AG09319 (cell line): ENCODE measurements at regions not wholly inside any gene's neighbourhood (a gene's known extent, or its start where the extent isn't known, plus 50 kb on each side); places are given as distances from the start of the nearest gene placed in this dataset.

Experiments used
- DNase-seq: peaks from one replicate; pipeline ENCODE4 v3.0.0-alpha.2; 2010; ENCODE audit warnings: low read depth; ENCODE audit errors: extremely low read depth
- TF ChIP-seq, protein P1 (sequence below): IDR thresholded peaks from 2 replicates; pipeline ENCODE4 v1.5.1; 2011; ENCODE audit warnings: low read depth, mild to moderate bottlenecking, inconsistent platforms, low read length, moderate library complexity

DNA sequence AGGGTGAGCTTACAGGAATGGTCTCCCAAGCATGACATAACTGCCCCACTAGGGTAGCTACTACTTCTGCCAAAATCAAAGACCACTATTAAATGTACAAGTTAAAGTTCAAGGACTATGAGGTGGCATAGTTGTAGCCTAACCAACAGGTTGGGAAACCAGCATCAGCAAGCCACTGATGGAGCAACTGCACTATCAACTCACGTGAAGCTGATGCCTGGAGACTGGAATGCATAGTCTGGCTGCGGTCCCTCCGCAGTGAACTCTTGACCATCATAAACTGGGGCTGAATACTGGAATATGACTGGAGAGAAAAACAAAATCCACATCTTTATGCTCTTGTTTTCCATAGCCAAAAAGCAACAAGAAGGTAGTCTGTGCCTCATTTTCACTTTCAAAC lies 541.4 kb downstream of the DNAJB9 start:
- DNase-seq, result no peak
- TF ChIP-seq, protein P1, sequence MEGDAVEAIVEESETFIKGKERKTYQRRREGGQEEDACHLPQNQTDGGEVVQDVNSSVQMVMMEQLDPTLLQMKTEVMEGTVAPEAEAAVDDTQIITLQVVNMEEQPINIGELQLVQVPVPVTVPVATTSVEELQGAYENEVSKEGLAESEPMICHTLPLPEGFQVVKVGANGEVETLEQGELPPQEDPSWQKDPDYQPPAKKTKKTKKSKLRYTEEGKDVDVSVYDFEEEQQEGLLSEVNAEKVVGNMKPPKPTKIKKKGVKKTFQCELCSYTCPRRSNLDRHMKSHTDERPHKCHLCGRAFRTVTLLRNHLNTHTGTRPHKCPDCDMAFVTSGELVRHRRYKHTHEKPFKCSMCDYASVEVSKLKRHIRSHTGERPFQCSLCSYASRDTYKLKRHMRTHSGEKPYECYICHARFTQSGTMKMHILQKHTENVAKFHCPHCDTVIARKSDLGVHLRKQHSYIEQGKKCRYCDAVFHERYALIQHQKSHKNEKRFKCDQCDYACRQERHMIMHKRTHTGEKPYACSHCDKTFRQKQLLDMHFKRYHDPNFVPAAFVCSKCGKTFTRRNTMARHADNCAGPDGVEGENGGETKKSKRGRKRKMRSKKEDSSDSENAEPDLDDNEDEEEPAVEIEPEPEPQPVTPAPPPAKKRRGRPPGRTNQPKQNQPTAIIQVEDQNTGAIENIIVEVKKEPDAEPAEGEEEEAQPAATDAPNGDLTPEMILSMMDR, result no peak

DNA sequence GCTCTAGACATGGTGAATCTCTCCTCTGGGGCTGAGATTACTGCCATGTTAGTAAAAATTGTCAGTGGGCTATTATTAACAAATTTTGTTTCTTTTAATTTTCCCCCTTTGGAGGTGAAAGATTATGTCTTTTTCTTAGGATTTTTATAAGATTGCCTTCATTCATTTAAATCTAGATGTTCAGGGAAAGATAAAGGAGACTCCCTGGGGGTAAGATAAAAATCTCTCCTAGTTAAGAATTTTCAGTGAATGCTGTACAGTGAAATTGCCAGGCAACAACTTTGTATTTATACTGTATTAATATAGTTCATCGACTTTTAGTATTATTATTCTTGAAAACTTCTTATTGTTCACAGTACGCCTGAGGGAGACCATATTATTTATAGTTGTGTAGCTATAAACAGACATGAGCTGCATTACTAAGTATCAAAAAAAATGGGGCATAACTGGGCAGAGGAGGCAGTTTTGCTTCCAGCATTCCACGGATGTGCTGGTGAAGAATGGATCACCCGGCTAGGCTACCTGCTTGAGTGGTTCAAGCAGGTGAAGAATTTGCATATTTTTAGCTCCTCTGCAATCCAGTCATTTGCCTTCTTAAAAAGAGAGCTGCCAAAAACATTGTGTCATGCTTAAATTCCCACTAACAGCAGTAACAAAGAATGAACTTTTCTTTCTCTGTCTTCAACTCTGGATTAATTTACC lies 552.1 kb downstream of the DNAJB9 start:
- TF ChIP-seq, protein P1, result no peak
- no peak for DNase-seq

DNA sequence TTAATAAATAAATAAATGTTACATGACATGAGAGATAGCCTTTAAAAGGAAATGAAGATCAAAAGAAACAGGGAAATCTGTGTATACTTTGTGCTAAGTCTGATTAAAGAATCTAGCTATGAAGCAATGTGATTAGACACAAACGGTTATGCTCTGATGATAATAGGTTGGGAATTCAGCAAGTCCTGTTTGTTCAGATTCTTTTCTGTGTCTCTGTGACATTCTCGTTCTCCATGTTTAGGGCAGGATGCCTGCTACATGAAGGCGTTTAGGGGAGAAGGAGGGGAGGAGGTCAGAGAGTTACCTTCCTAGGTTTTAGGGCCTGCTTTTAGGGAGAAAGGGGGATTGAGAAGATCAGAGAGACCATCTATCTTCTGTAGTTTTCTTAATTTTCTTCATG lies 555.3 kb downstream of the DNAJB9 start:
- DNase-seq, result no peak
- TF ChIP-seq, protein P1, result no peak

DNA sequence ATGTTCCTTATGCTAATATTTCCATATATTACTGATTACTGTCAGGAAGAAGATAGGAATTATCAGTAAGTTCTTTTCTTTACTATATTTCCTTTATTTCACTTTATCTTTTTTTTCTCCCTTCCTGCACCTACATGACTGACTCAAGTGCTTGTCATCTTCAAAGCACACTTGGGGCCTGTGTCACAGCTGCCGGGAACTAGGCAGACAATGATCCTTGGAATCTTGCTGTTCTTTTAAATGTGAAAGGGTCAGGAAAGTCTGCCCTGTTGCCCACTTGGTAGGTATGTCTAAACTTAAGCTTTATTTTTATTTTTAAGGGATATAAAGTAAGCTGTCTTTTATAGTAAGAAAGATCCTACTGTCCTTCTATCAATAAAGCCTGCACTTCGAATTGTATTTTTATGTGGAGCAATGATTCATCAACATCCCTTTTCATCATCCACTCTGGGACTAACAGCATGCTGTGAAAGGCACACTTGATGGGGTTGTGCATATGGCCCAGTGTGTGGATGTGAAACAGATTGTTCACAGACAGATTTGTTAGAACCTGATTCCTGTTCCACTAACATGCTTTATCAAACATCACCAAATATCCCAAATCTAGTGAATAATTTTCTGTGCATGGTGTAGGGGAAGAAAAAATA lies 556.9 kb downstream of the DNAJB9 start:
- TF ChIP-seq, protein P1, result no peak
- no peak for DNase-seq

DNA sequence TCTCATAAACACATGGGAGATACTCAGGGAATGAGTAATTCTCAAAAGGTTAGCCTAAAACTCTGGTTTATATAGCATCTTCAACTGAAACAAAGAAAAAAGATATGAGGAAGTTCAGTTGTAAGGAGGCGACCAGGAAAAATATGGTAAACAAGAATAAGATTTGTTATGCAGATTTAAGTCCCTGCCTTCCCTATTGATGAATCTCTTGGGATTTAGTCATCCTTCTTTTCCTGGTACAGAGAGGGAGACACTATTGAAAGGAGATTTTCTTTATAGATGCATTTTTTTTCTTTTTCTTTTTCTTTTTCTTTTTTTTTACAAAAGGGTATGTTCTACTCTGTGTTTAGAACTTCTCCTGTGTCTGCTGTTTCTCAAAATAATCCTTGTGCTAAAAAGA lies 557.5 kb downstream of the DNAJB9 start:
- DNase-seq, result no peak
- TF ChIP-seq, protein P1, result no peak

DNA sequence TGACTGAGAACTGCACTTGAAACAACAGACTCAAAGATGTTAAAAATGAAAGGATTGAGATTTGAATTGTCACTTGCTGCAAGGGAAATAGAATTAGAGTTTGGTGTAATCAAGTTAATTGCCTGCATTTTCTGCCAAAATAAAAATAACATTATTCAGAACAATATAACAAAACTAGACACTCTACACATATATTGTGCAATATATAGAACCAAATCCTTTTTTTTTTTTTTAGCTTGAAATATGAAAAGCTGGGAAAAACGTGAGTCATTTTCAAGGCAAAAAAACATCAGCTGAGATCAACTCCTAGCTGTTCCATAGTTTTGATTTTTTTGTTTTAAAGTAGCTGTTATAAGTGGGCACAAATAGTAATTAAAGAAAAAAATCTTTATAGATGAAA lies 561.5 kb downstream of the DNAJB9 start:
- DNase-seq, result no peak
- TF ChIP-seq, protein P1, result no peak

DNA sequence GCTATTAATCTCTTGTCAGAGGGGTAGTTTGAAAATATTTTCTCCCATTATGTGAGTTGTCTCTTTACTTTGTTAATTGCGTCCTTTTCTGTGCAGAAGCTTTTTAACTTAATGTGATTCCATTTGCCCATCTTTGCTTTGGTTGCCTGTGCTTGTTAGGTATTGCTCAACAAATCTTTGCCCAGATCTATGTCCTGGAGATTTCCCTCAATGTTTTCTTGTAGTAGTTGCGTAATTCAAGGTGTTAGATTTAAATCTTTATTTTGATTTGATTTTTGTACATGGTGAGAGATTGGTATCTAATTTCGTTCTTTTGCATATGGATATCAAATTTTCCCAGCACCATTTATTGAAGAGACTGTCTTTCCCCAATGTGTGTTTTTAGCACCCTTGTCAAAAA lies 567.2 kb downstream of the DNAJB9 start:
- no peak for DNase-seq
- TF ChIP-seq, protein P1, result no peak
